Activated CD4-positive, CD25-positive, alpha-beta regulatory T cell treated with anti-CD3 and anti-CD28 coated beads, Interleukin-2, amount 50 U/mL, for 24 hours (primary cell): ENCODE measurements at regions not wholly inside any gene's neighbourhood (a gene's known extent, or its start where the extent isn't known, plus 50 kb on each side); places are given as distances from the start of the nearest gene placed in this dataset.
"Not testable (repeated sequence)": the region's sequence is repeated elsewhere in the genome, so short reads cannot be mapped to it uniquely, and the experiment has no call there.

ENCODE experiments used
- ATAC-seq, 2 donors: fragments of 150-1000 bp; cut with Tn5 transposase; one replicate each; pipeline ENCODE4 v1.10.0; 2021; ENCODE audit warnings: mild to moderate bottlenecking in 1 of 2, moderate library complexity in 1 of 2

- ATAC-seq = no peak
Measured at GRCh38 chr10:36026081-36026480, 384.0 kb upstream of the FZD8 start.

- no peak for ATAC-seq
Measured at GRCh38 chr10:36023939-36024338, 381.8 kb upstream of the FZD8 start.

GRCh38 chr10:36021096-36021495 is 379.0 kb upstream of the FZD8 start:
- no peak for ATAC-seq

GRCh38 chr10:36019749-36020148 is 377.7 kb upstream of the FZD8 start:
- ATAC-seq = no peak

GRCh38 chr10:36018996-36019395 is 376.9 kb upstream of the FZD8 start:
- ATAC-seq = no peak

GRCh38 chr10:36017137-36017536 is 375.0 kb upstream of the FZD8 start:
- ATAC-seq = no peak

GRCh38 chr10:36007369-36007768 is 365.3 kb upstream of the FZD8 start:
- ATAC-seq = no peak

- no peak for ATAC-seq
Measured at GRCh38 chr10:36003688-36004087, 361.6 kb upstream of the FZD8 start.

GRCh38 chr10:36003031-36003600 is 361.0 kb upstream of the FZD8 start:
- no peak for ATAC-seq

GRCh38 chr10:36002445-36002844 is 360.3 kb upstream of the FZD8 start:
- ATAC-seq = no peak

- not testable (repeated sequence) for ATAC-seq
Measured at GRCh38 chr10:36000754-36001153, 358.7 kb upstream of the FZD8 start.

- ATAC-seq = no peak
Measured at GRCh38 chr10:35998026-35998425, 355.9 kb upstream of the FZD8 start.

- ATAC-seq = no peak
Measured at GRCh38 chr10:35995485-35995884, 353.4 kb upstream of the FZD8 start.

- ATAC-seq = no peak
Measured at GRCh38 chr10:35993591-35994515, 351.8 kb upstream of the FZD8 start.

- ATAC-seq = no peak
Measured at GRCh38 chr10:35992107-35992506, 350.0 kb upstream of the FZD8 start.

- ATAC-seq = no peak
Measured at GRCh38 chr10:35986756-35987502, 344.8 kb upstream of the FZD8 start.

- ATAC-seq = no peak
Measured at GRCh38 chr10:35979116-35979515, 337.0 kb upstream of the FZD8 start.

- ATAC-seq = not testable (repeated sequence)
Measured at GRCh38 chr10:35973912-35974591, 332.0 kb upstream of the FZD8 start.

- ATAC-seq = no peak
Measured at GRCh38 chr10:35972275-35972674, 330.2 kb upstream of the FZD8 start.

- no peak for ATAC-seq
Measured at GRCh38 chr10:35971397-35971796, 329.3 kb upstream of the FZD8 start.

- no peak for ATAC-seq
Measured at GRCh38 chr10:35963685-35964084, 321.6 kb upstream of the FZD8 start.

- ATAC-seq = no peak
Measured at GRCh38 chr10:35961501-35961900, 319.4 kb upstream of the FZD8 start.

- ATAC-seq = no peak
Measured at GRCh38 chr10:35959252-35959651, 317.2 kb upstream of the FZD8 start.
